H9 (cell line): ENCODE measurements at regions not wholly inside any gene's neighbourhood (a gene's known extent, or its start where the extent isn't known, plus 50 kb on each side); places are given as distances from the start of the nearest gene placed in this dataset.

ENCODE experiments used
- DNase-seq: peaks from one replicate; pipeline ENCODE4 v3.0.0-alpha.2; 2017
- H2AFZ ChIP-seq: one replicate; pipeline ENCODE4 v1.6.1; 2013; ENCODE audit warnings: mild to moderate bottlenecking, low read length, control low read depth, moderate library complexity
- H2AK5ac ChIP-seq: 2 replicates; pipeline ENCODE4 v1.6.1; 2013; ENCODE audit warnings: low read length, control low read depth, mixed read lengths; ENCODE audit not compliant: insufficient read length
- H2BK120ac ChIP-seq: one replicate; pipeline ENCODE4 v1.6.1; 2013; ENCODE audit warnings: low read depth, mild to moderate bottlenecking, low read length, control low read depth, inconsistent platforms; ENCODE audit not compliant: poor library complexity, severe bottlenecking
- H2BK12ac ChIP-seq: 2 replicates; pipeline ENCODE4 v1.6.1; 2013; ENCODE audit warnings: low read length, control low read depth, mixed read lengths, low read depth; ENCODE audit not compliant: insufficient read length
- H2BK15ac ChIP-seq: 2 replicates; pipeline ENCODE4 v1.6.1; 2013; ENCODE audit warnings: low read depth, low read length, control low read depth
- H2BK20ac ChIP-seq: one replicate; pipeline ENCODE4 v1.6.1; 2013; ENCODE audit warnings: low read depth, mild to moderate bottlenecking, low read length, control low read depth, inconsistent platforms; ENCODE audit not compliant: poor library complexity, severe bottlenecking
- H2BK5ac ChIP-seq: 2 replicates; pipeline ENCODE4 v1.6.1; 2013; ENCODE audit warnings: low read length, control low read depth, mixed read lengths; ENCODE audit not compliant: insufficient read length
- H3K14ac ChIP-seq: 2 replicates; pipeline ENCODE4 v1.6.1; 2013; ENCODE audit warnings: low read length, control low read depth; ENCODE audit not compliant: insufficient read depth
- H3K18ac ChIP-seq: 2 replicates; pipeline ENCODE4 v1.6.1; 2013; ENCODE audit warnings: low read depth, mild to moderate bottlenecking, mixed read lengths, low read length, control low read depth; ENCODE audit not compliant: insufficient read length
- H3K23ac ChIP-seq: 2 replicates; pipeline ENCODE4 v1.6.1; 2013; ENCODE audit warnings: low read length, control low read depth, mixed read lengths, low read depth; ENCODE audit not compliant: insufficient read length
- H3K23me2 ChIP-seq: 2 replicates; pipeline ENCODE4 v1.6.1; 2013; ENCODE audit warnings: low read depth, mild to moderate bottlenecking, mixed read lengths, low read length, control low read depth; ENCODE audit not compliant: insufficient read length, poor library complexity, severe bottlenecking
- H3K27ac ChIP-seq: 2 replicates; pipeline ENCODE4 v1.5.1; 2013; ENCODE audit warnings: low read length, control low read depth, mixed read lengths, low read depth; ENCODE audit not compliant: insufficient read length
- H3K27me3 ChIP-seq: 2 replicates; pipeline ENCODE4 v1.6.1; 2013; ENCODE audit warnings: low read length, control low read depth, inconsistent platforms; ENCODE audit not compliant: insufficient read depth
- H3K4ac ChIP-seq: 2 replicates; pipeline ENCODE4 v1.6.1; 2013; ENCODE audit warnings: low read depth, mild to moderate bottlenecking, control low read depth, inconsistent platforms, low read length, moderate library complexity
- H3K4me1 ChIP-seq: 2 replicates; pipeline ENCODE4 v1.6.1; 2013; ENCODE audit warnings: low read length, control low read depth, inconsistent platforms; ENCODE audit not compliant: insufficient read depth
- H3K4me2 ChIP-seq: 2 replicates; pipeline ENCODE4 v1.6.1; 2013; ENCODE audit warnings: low read length, control low read depth, mixed read lengths; ENCODE audit not compliant: insufficient read length, insufficient read depth
- H3K56ac ChIP-seq: 2 replicates; pipeline ENCODE4 v1.6.1; 2013; ENCODE audit warnings: low read depth, mild to moderate bottlenecking, mixed read lengths, low read length, control low read depth; ENCODE audit not compliant: insufficient read length
- H3K79me1 ChIP-seq: 2 replicates; pipeline ENCODE4 v1.6.1; 2013; ENCODE audit warnings: low read depth, mild to moderate bottlenecking, moderate library complexity, low read length, control low read depth, inconsistent platforms; ENCODE audit not compliant: insufficient read depth, poor library complexity, severe bottlenecking
- H3K79me2 ChIP-seq: 2 replicates; pipeline ENCODE4 v1.6.1; 2013; ENCODE audit warnings: low read length, control low read depth, inconsistent platforms; ENCODE audit not compliant: insufficient read depth
- H3K9ac ChIP-seq: 2 replicates; pipeline ENCODE4 v1.6.1; 2013; ENCODE audit warnings: low read length, control low read depth, mixed read lengths; ENCODE audit not compliant: insufficient read length; ENCODE audit errors: extremely low read depth
- H3K9me3 ChIP-seq: one replicate; pipeline ENCODE4 v1.6.1; 2013; ENCODE audit warnings: low read depth, low read length, inconsistent platforms; ENCODE audit not compliant: control insufficient read depth
- H3T11ph ChIP-seq: one replicate; pipeline ENCODE4 v1.6.1; 2013; ENCODE audit warnings: mild to moderate bottlenecking, low read length, control low read depth, inconsistent platforms
- H4K20me1 ChIP-seq: one replicate; pipeline ENCODE4 v1.6.1; 2013; ENCODE audit not compliant: control insufficient read depth, insufficient read length, insufficient read depth
- H4K5ac ChIP-seq: 2 replicates; pipeline ENCODE4 v1.6.1; 2013; ENCODE audit warnings: low read depth, mild to moderate bottlenecking, mixed read lengths, low read length, control low read depth; ENCODE audit not compliant: insufficient read length
- H4K8ac ChIP-seq: replicated peaks from 2 replicates; pipeline ENCODE4 v1.6.1; 2013; ENCODE audit warnings: low read length, control low read depth, mixed read lengths, low read depth; ENCODE audit not compliant: insufficient read length
- H4K91ac ChIP-seq: 2 replicates; pipeline ENCODE4 v1.6.1; 2013; ENCODE audit warnings: low read depth, mild to moderate bottlenecking, moderate library complexity, mixed read lengths, low read length, control low read depth; ENCODE audit not compliant: insufficient read length
- H3K27ac Mint-ChIP-seq, 3 experiments: 2 replicates in 2 of 3; 3 replicates in 1 of 3; pipeline ENCODE4 v1.8.0; 2020 to 2021; ENCODE audit warnings: mixed read lengths in 3 of 3, mild to moderate bottlenecking in 1 of 3, moderate library complexity in 1 of 3
- H3K27me3 Mint-ChIP-seq: 2 replicates; pipeline ENCODE4 v1.8.0; 2021; ENCODE audit warnings: low read depth, mild to moderate bottlenecking, moderate library complexity, mixed read lengths
- H3K36me3 Mint-ChIP-seq, 3 experiments: 2 replicates in 2 of 3; 3 replicates in 1 of 3; pipeline ENCODE4 v1.8.0; 2020 to 2021; ENCODE audit warnings: low read depth in 3 of 3, mixed read lengths in 3 of 3; ENCODE audit not compliant: insufficient read depth in 1 of 3
- H3K4me1 Mint-ChIP-seq, 2 experiments: 2 replicates each; pipeline ENCODE4 v1.8.0; 2020; ENCODE audit warnings: mixed read lengths in 2 of 2
- H3K4me3 Mint-ChIP-seq, 2 experiments: 2 replicates in 1 of 2; 3 replicates in 1 of 2; pipeline ENCODE4 v1.8.0; 2020 to 2021; ENCODE audit warnings: mild to moderate bottlenecking in 2 of 2, mixed read lengths in 2 of 2, moderate library complexity in 1 of 2
- H3K9me3 Mint-ChIP-seq, 2 experiments: 2 replicates in 1 of 2; 3 replicates in 1 of 2; pipeline ENCODE4 v1.8.0; 2020; ENCODE audit warnings: mild to moderate bottlenecking in 2 of 2, mixed read lengths in 2 of 2, moderate library complexity in 1 of 2
- WGBS: extraction: QIAGEN DNeasy Blood & Tissue Kit; methylation state at CpG from one replicate; pipeline ENCODE4 v1.1.7; 2013; ENCODE audit warnings: missing lambda C conversion rate, low lambda C conversion rate, mixed read lengths; ENCODE audit not compliant: insufficient read length; ENCODE audit errors: extremely low coverage; 5-methylcytosine and 5-hydroxymethylcytosine counted together
- TF ChIP-seq, protein P1 (sequence below): fragments of 200-600 bp; sonication (generic); conservative IDR thresholded peaks from 3 replicates; pipeline ENCODE4 v1.8.0; 2021; ENCODE audit warnings: antibody characterized with exemption, mild to moderate bottlenecking

- no peak overlapping the region for H4K5ac ChIP-seq
- no peak overlapping the region for H3K14ac ChIP-seq
- TF ChIP-seq, protein P1, sequence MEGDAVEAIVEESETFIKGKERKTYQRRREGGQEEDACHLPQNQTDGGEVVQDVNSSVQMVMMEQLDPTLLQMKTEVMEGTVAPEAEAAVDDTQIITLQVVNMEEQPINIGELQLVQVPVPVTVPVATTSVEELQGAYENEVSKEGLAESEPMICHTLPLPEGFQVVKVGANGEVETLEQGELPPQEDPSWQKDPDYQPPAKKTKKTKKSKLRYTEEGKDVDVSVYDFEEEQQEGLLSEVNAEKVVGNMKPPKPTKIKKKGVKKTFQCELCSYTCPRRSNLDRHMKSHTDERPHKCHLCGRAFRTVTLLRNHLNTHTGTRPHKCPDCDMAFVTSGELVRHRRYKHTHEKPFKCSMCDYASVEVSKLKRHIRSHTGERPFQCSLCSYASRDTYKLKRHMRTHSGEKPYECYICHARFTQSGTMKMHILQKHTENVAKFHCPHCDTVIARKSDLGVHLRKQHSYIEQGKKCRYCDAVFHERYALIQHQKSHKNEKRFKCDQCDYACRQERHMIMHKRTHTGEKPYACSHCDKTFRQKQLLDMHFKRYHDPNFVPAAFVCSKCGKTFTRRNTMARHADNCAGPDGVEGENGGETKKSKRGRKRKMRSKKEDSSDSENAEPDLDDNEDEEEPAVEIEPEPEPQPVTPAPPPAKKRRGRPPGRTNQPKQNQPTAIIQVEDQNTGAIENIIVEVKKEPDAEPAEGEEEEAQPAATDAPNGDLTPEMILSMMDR: no peak
- H4K20me1 ChIP-seq: no peaks in the 10 kb centered on the region
- Mint-ChIP-seq H3K4me1 (peaks cover 4 to 5% of the 10 kb centered on the region in 2 experiments), H3K36me3 (peaks cover 0 to 4% (median 0%) of the 10 kb centered on the region in 3 experiments; a peak in 2 of 7 replicates), H3K27ac (no peak overlapping the region; a peak in 1 of 7 replicates), H3K4me3 (no peak overlapping the region), H3K27me3 (peaks cover 3% of the 10 kb centered on the region; the same call in 1 of the 2 replicates), H3K9me3 (no peaks in the 10 kb centered on the region)
- DNase-seq: no peak
- WGBS: no CpG with 5 or more reads among the region's 5 CpGs
- no peak overlapping the region for H2BK12ac ChIP-seq
- H3K9ac ChIP-seq: no peak overlapping the region
- no peak overlapping the region for H3T11ph ChIP-seq
- H3K23ac ChIP-seq: no peak overlapping the region
- no peak overlapping the region for H4K8ac ChIP-seq
- no peak overlapping the region for H3K27ac ChIP-seq
- H3K4me2 ChIP-seq: no peak overlapping the region
- no peak overlapping the region for H2BK15ac ChIP-seq
- H3K4me1 ChIP-seq: no peaks in the 10 kb centered on the region
- no peaks in the 10 kb centered on the region for H3K23me2 ChIP-seq
- H2AFZ ChIP-seq: no peak overlapping the region
- H3K56ac ChIP-seq: no peak overlapping the region
- no peak overlapping the region for H2BK120ac ChIP-seq
- H3K18ac ChIP-seq: no peak overlapping the region
- no peak overlapping the region for H4K91ac ChIP-seq
- no peaks in the 10 kb centered on the region for H3K79me1 ChIP-seq
- H3K79me2 ChIP-seq: no peaks in the 10 kb centered on the region
- H3K4ac ChIP-seq: no peak overlapping the region
- no peak overlapping the region for H2BK20ac ChIP-seq
- no peaks in the 10 kb centered on the region for H3K9me3 ChIP-seq
- no peak overlapping the region for H2AK5ac ChIP-seq
- H2BK5ac ChIP-seq: no peak overlapping the region
- no peaks in the 10 kb centered on the region for H3K27me3 ChIP-seq
These were observed 437.9 kb downstream of the NR2F2 start for GRCh38 chr15:96768435-96768789.
